Mesendoderm (in vitro differentiated cells): ENCODE measurements at regions not wholly inside any gene's neighbourhood (a gene's known extent, or its start where the extent isn't known, plus 50 kb on each side); places are given as distances from the start of the nearest gene placed in this dataset.

Experiments used
- DNase-seq: peaks from one replicate; pipeline ENCODE4 v3.0.0; 2013
- H2AK5ac ChIP-seq: 2 replicates; pipeline ENCODE4 v1.6.1; 2013; ENCODE audit warnings: low read length, inconsistent platforms
- H2BK120ac ChIP-seq: 2 replicates; pipeline ENCODE4 v1.6.1; 2013; ENCODE audit warnings: low read depth, mild to moderate bottlenecking, low read length, moderate library complexity, mixed read lengths
- H2BK15ac ChIP-seq: replicated peaks from 2 replicates; pipeline ENCODE4 v1.6.1; 2013; ENCODE audit warnings: low read depth, mild to moderate bottlenecking, moderate library complexity
- H2BK5ac ChIP-seq: 2 replicates; pipeline ENCODE4 v1.6.1; 2013; ENCODE audit warnings: low read length, inconsistent platforms
- H3K18ac ChIP-seq: 2 replicates; pipeline ENCODE4 v1.6.1; 2013; ENCODE audit warnings: mild to moderate bottlenecking, low read length, mixed read lengths
- H3K23ac ChIP-seq: one replicate; pipeline ENCODE4 v1.6.1; 2013; ENCODE audit warnings: low read length
- H3K27ac ChIP-seq: 2 replicates; pipeline ENCODE4 v1.5.1; 2013; ENCODE audit warnings: low read depth, mild to moderate bottlenecking, inconsistent platforms, low read length, moderate library complexity
- H3K27me3 ChIP-seq: 2 replicates; pipeline ENCODE4 v1.6.1; 2013; ENCODE audit warnings: low read length, control low read depth, mild to moderate bottlenecking, inconsistent platforms; ENCODE audit not compliant: insufficient read depth, poor library complexity
- H3K36me3 ChIP-seq: 2 replicates; pipeline ENCODE4 v1.6.1; 2013; ENCODE audit warnings: low read length, inconsistent platforms; ENCODE audit not compliant: control insufficient read depth, insufficient read depth
- H3K4ac ChIP-seq: one replicate; pipeline ENCODE4 v1.6.1; 2013; ENCODE audit warnings: low read depth, mild to moderate bottlenecking, low read length, moderate library complexity
- H3K4me1 ChIP-seq: 2 replicates; pipeline ENCODE4 v1.6.1; 2013; ENCODE audit warnings: low read depth, low read length, inconsistent platforms; ENCODE audit not compliant: control insufficient read depth
- H3K4me2 ChIP-seq: 2 replicates; pipeline ENCODE4 v1.6.1; 2013; ENCODE audit warnings: low read length
- H3K4me3 ChIP-seq: 2 replicates; pipeline ENCODE4 v1.5.1; 2013; ENCODE audit warnings: mild to moderate bottlenecking, low read length
- H3K56ac ChIP-seq: one replicate; pipeline ENCODE4 v1.6.1; 2013; ENCODE audit warnings: low read length
- H3K79me1 ChIP-seq: 2 replicates; pipeline ENCODE4 v1.6.1; 2013; ENCODE audit warnings: low read length, inconsistent platforms
- H3K79me2 ChIP-seq: 2 replicates; pipeline ENCODE4 v1.6.1; 2013; ENCODE audit warnings: mild to moderate bottlenecking, low read length; ENCODE audit not compliant: control insufficient read depth, insufficient read depth
- H3K9ac ChIP-seq: 2 replicates; pipeline ENCODE4 v1.6.1; 2013; ENCODE audit warnings: low read length, inconsistent platforms
- H4K5ac ChIP-seq: one replicate; pipeline ENCODE4 v1.6.1; 2013; ENCODE audit warnings: low read length
- H4K8ac ChIP-seq: one replicate; pipeline ENCODE4 v1.6.1; 2013; ENCODE audit warnings: low read depth, mild to moderate bottlenecking, control low read depth, low read length, moderate library complexity
- WGBS: extraction: QIAGEN DNeasy Blood & Tissue Kit; methylation state at CpG from one replicate; pipeline ENCODE4 v1.1.7; 2013; ENCODE audit warnings: low lambda C conversion rate, missing lambda C conversion rate; ENCODE audit not compliant: insufficient coverage; ENCODE audit errors: extremely low coverage; 5-methylcytosine and 5-hydroxymethylcytosine counted together

DNA sequence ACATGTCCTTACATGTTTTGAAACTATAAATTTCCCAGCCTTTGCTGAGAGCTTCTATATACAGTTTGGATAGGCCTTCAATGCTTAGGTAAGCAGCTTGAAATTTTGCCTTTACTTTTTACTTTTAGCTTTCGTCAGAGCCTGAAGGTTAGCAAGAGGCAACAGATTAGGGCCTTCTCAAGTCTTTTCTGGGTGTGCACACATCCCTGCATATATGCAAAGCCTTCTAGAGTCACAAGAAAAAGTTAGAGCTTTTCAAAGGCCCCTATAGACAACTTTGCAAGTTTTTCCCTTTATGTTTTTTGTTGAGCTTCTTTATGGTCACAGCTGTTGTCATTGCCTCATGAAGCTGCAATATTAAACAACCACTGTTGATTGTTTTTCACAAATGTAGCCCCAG, 778.4 kb downstream of the GALC start:
- WGBS = no CpG with 5 or more reads among the region's 1 CpG
- Histone ChIP-seq H3K18ac (no peak overlapping the region), H3K79me1 (no peaks in the 10 kb centered on the region), H3K56ac (no peak overlapping the region), H3K4me1 (no peaks in the 10 kb centered on the region), H2BK120ac (no peak overlapping the region), H3K27me3 (no peaks in the 10 kb centered on the region), H3K36me3 (no peaks in the 10 kb centered on the region), H3K27ac (no peak overlapping the region), H4K5ac (no peak overlapping the region), H3K79me2 (no peaks in the 10 kb centered on the region), H4K8ac (peak overlapping the region; percentile 76), H3K4ac (no peak overlapping the region), H3K4me2 (no peak overlapping the region), H3K4me3 (no peak overlapping the region), H2BK5ac (no peak overlapping the region), H2BK15ac (no peak overlapping the region), H3K9ac (no peak overlapping the region), H2AK5ac (no peak overlapping the region), H3K23ac (no peak overlapping the region)
- no peak for DNase-seq

- Histone ChIP-seq H3K79me1 (no peaks in the 10 kb centered on the region), H3K23ac (no peak overlapping the region), H3K79me2 (no peaks in the 10 kb centered on the region), H3K9ac (no peak overlapping the region), H3K4me3 (no peak overlapping the region), H4K8ac (no peak overlapping the region), H3K27ac (no peak overlapping the region), H3K4ac (no peak overlapping the region), H3K27me3 (no peaks in the 10 kb centered on the region), H3K36me3 (no peaks in the 10 kb centered on the region), H2BK15ac (no peak overlapping the region), H2BK120ac (no peak overlapping the region), H2BK5ac (no peak overlapping the region), H3K4me2 (no peak overlapping the region), H4K5ac (no peak overlapping the region), H3K18ac (no peak overlapping the region), H3K4me1 (no peaks in the 10 kb centered on the region), H3K56ac (no peak overlapping the region), H2AK5ac (no peak overlapping the region)
- WGBS = no CpG with 5 or more reads among the region's 2 CpGs
- DNase-seq = no peak
Observed at GRCh38 chr14:87207756-87208155, 785.2 kb downstream of the GALC start.

DNA sequence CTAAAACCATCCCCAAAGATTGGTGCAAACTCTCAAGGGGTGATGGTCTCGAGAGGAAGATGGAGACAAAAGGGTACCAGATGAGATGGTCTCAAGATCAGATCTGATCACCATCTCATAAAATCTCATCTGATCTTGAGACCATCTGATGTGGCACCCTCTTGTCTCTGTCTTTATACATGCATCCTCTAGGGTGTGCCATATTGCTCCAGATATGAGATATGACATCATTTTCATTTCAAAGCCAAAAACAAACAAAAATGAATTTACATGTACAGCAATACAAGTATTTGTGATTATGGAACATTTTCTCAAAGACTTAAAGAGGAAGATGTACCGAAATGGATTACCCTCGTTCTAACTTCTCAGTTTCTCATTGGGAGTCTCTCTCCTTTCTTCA, 787.2 kb downstream of the GALC start:
- H2BK120ac ChIP-seq = no peak overlapping the region
- DNase-seq = no peak
- no peak overlapping the region for H4K5ac ChIP-seq

DNA sequence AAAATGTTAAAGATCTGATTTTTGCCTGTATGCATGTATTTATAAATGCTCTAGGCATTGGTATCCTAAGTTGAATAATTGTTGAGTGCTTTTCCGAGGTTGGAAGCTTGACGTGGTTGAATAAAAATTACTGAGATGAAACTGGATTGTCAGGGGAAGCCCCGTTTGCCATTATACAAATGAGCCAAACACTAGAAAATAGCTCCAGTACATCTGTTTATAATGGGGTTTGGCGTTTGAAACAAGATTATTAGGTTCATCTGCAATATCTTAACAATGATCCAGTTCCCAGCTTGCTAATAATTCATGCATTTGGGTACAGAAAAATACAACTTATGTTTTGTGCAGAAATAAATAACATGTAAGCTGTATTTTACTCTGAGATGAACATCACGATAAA, 789.6 kb downstream of the GALC start:
- H3K18ac ChIP-seq = no peak overlapping the region
- no peak overlapping the region for H3K4me2 ChIP-seq
- H2AK5ac ChIP-seq = no peak overlapping the region
- H4K5ac ChIP-seq = no peak overlapping the region
- no peaks in the 10 kb centered on the region for H3K79me2 ChIP-seq
- no peaks in the 10 kb centered on the region for H3K4me1 ChIP-seq
- DNase-seq = no peak
- H3K36me3 ChIP-seq = no peaks in the 10 kb centered on the region
- no peak overlapping the region for H3K4me3 ChIP-seq
- H3K9ac ChIP-seq = no peak overlapping the region
- no peaks in the 10 kb centered on the region for H3K27me3 ChIP-seq
- H3K27ac ChIP-seq = no peak overlapping the region
- no CpG with 5 or more reads among the region's 5 CpGs for WGBS
- H2BK15ac ChIP-seq = no peak overlapping the region
- no peaks in the 10 kb centered on the region for H3K79me1 ChIP-seq
- H3K56ac ChIP-seq = no peak overlapping the region
- no peak overlapping the region for H2BK120ac ChIP-seq
- H3K4ac ChIP-seq = no peak overlapping the region
- H4K8ac ChIP-seq = no peak overlapping the region
- no peak overlapping the region for H2BK5ac ChIP-seq
- no peak overlapping the region for H3K23ac ChIP-seq

More for the DNA sequence above, 787.2 kb downstream of the GALC start:
- no peaks in the 10 kb centered on the region for H3K36me3 ChIP-seq
- no peak overlapping the region for H4K8ac ChIP-seq
- no peaks in the 10 kb centered on the region for H3K4me1 ChIP-seq
- H3K79me1 ChIP-seq = no peaks in the 10 kb centered on the region
- H3K18ac ChIP-seq = no peak overlapping the region
- no peak overlapping the region for H2AK5ac ChIP-seq
- H3K56ac ChIP-seq = no peak overlapping the region
- WGBS = no CpG with 5 or more reads among the region's 3 CpGs
- H3K4me2 ChIP-seq = no peak overlapping the region
- H3K79me2 ChIP-seq = no peaks in the 10 kb centered on the region
- no peak overlapping the region for H3K9ac ChIP-seq
- no peak overlapping the region for H3K27ac ChIP-seq
- no peak overlapping the region for H2BK15ac ChIP-seq
- H2BK5ac ChIP-seq = no peak overlapping the region
- no peak overlapping the region for H3K23ac ChIP-seq
- H3K27me3 ChIP-seq = no peaks in the 10 kb centered on the region
- no peak overlapping the region for H3K4me3 ChIP-seq
- no peak overlapping the region for H3K4ac ChIP-seq

DNA sequence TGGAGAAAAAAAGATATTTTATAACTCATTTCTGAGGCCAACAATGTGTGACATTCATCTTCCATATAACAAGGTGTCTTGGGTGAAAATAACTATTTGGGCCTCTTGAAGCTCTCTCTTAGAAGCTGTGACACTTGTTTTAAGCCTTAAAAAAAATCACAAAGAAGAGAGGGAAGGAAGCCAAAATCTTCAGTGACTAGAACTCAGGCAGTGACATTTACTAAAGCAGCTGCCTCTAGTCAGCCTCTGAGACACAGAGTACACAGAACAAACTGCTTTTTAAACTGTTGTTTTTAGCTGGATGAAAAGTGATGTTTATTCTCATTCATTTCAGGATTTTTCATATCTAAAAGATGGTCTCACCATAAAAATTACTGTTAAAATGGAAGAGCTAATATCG, 793.6 kb downstream of the GALC start:
- no peak for DNase-seq
- no peak overlapping the region for H2BK120ac ChIP-seq
- no peaks in the 10 kb centered on the region for H3K27me3 ChIP-seq
- no peak overlapping the region for H2BK15ac ChIP-seq
- no peaks in the 10 kb centered on the region for H3K36me3 ChIP-seq
- H3K9ac ChIP-seq = no peak overlapping the region
- no peak overlapping the region for H3K4me2 ChIP-seq
- no peak overlapping the region for H2BK5ac ChIP-seq
- WGBS = no CpG with 5 or more reads among the region's 1 CpG
- H3K4me1 ChIP-seq = no peaks in the 10 kb centered on the region
- no peak overlapping the region for H3K23ac ChIP-seq
- no peak overlapping the region for H3K27ac ChIP-seq
- no peak overlapping the region for H4K5ac ChIP-seq
- no peak overlapping the region for H3K4me3 ChIP-seq
- H3K79me2 ChIP-seq = no peaks in the 10 kb centered on the region
- H2AK5ac ChIP-seq = no peak overlapping the region
- H4K8ac ChIP-seq = no peak overlapping the region
- H3K4ac ChIP-seq = no peak overlapping the region
- H3K56ac ChIP-seq = no peak overlapping the region
- no peaks in the 10 kb centered on the region for H3K79me1 ChIP-seq
- no peak overlapping the region for H3K18ac ChIP-seq

DNA sequence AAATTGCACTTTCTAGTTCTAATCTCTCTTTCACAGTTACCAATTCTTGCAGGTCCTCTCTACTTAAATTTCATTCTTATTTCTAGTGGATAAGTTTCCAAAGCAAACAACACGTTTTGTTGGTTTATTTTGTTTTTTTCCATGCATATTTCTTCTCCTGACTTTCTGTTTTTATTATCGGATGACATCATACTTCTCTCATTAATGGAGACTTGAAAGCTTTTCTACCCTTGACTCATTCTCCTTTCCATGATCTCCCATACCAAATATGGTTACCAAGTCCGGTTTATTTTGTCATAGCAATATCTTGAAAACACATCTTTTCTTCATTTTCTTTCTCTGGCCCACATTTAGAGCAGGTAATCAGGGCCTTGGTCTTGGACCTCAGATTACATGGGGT, 796.5 kb downstream of the GALC start:
- Histone ChIP-seq H2AK5ac (no peak overlapping the region), H3K4me2 (no peak overlapping the region), H3K4ac (no peak overlapping the region), H3K79me1 (no peaks in the 10 kb centered on the region), H3K27ac (no peak overlapping the region), H3K4me3 (no peak overlapping the region), H3K23ac (no peak overlapping the region), H3K18ac (no peak overlapping the region), H4K5ac (no peak overlapping the region), H3K27me3 (no peaks in the 10 kb centered on the region), H4K8ac (no peak overlapping the region), H3K56ac (no peak overlapping the region), H3K36me3 (no peaks in the 10 kb centered on the region), H3K79me2 (no peaks in the 10 kb centered on the region), H2BK15ac (no peak overlapping the region), H2BK120ac (no peak overlapping the region), H3K4me1 (no peaks in the 10 kb centered on the region), H3K9ac (no peak overlapping the region), H2BK5ac (no peak overlapping the region)
- WGBS = no CpG with 5 or more reads among the region's 3 CpGs
- DNase-seq = no peak
